ENCODE measurements at regions not wholly inside any gene's neighbourhood (a gene's known extent, or its start where the extent isn't known, plus 50 kb on each side); places are given as distances from the start of the nearest gene placed in this dataset.
"Not testable (repeated sequence)": the region's sequence is repeated elsewhere in the genome, so short reads cannot be mapped to it uniquely, and the experiment has no call there.

DNA sequence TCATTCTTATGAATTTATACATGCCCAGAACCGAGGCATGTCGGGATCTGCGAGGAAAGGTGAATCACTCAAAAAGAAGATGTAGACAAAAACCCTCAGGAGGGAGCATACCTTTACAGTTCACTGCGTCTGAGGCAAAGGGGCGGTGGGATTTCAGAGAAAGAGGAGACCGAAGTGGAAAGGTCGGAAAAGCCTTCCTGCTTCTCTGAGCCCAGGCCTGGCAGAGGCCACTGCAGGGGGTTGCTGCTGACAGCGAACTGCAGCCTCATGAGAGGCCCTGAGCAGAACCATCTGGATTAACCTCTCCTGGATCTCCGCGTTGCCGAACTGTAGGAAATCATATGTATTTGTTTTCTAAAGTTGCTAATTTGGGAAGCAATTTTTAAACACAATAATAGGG is 713.1 kb upstream of the SOX11 start:
- FAIRE-seq (no peak), DNase-seq (ENCODE audit: low read depth in 1 of 2, low spot score in 1 of 2) (no peak), ATAC-seq (no peak)
- TF ChIP-seq, protein P1, sequence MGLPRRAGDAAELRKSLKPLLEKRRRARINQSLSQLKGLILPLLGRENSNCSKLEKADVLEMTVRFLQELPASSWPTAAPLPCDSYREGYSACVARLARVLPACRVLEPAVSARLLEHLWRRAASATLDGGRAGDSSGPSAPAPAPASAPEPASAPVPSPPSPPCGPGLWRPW (IDR thresholded peaks at IDR 0.05), result no peak
- no peak for TF ChIP-seq KDM1A (IDR thresholded peaks at IDR 0.05; ENCODE audit: low read depth)
- no peak for TF ChIP-seq MAFK (IDR thresholded peaks at IDR 0.05; ENCODE audit: partially characterized antibody)
- TF ChIP-seq ZSCAN20 (CRISPR knock-in tag; IDR thresholded peaks at IDR 0.05), result no peak
- TF ChIP-seq HEYL (CRISPR knock-in tag; IDR thresholded peaks at IDR 0.05), result no peak
- no peak for TF ChIP-seq CHD2 (IDR thresholded peaks at IDR 0.05; ENCODE audit: low read length, partially characterized antibody)
- no peak for TF ChIP-seq MYC (IDR thresholded peaks at IDR 0.05; ENCODE audit: borderline replicate concordance, low read length)
- TF ChIP-seq HDAC2 (IDR thresholded peaks at IDR 0.05), result no peak
- no peak for TF ChIP-seq RARB (CRISPR knock-in tag; IDR thresholded peaks at IDR 0.05)
- TF ChIP-seq, protein P2, sequence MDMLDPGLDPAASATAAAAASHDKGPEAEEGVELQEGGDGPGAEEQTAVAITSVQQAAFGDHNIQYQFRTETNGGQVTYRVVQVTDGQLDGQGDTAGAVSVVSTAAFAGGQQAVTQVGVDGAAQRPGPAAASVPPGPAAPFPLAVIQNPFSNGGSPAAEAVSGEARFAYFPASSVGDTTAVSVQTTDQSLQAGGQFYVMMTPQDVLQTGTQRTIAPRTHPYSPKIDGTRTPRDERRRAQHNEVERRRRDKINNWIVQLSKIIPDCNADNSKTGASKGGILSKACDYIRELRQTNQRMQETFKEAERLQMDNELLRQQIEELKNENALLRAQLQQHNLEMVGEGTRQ (IDR thresholded peaks at IDR 0.05), result no peak
- no peak for TF ChIP-seq GATA3 (IDR thresholded peaks at IDR 0.05; ENCODE audit: borderline replicate concordance)
- no peak overlapping the region for H3K4me3 ChIP-seq
- H3K9me3 ChIP-seq, result peaks cover 9% of the 10 kb centered on the region; the same call in 2 of the 3 replicates
- H3K27ac ChIP-seq, result no peak overlapping the region
- WGBS (ENCODE audit: missing lambda C conversion rate), result 30% methylated on average over 11 of the region's 11 CpGs
- ChIA-PET CTCF (no interaction called here), POLR2A (no interaction called here)
- no peak overlapping the region for H3K4me2 ChIP-seq
- H3K4me1 ChIP-seq, result no peaks in the 10 kb centered on the region

DNA sequence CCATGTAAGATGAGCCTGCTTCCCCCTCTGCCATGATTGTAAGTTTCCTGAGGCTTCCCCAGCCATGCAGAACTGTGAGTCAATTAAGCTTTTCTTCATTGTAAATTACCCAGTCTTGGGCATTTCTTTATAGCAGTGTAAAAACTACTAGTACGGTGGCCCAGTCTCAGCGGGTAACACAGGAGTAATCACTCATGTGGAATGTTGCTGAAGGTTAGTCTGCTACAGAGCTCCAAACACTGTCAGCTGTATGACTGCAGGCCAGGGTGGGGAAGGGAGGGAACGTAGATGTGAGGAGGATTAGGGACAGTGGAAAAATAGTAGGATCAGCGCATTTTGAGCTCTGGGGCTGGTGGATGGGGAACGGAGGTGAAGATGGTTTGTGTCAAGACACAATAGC is 711.2 kb upstream of the SOX11 start:
- no peak for TF ChIP-seq ZFP36 (IDR thresholded peaks at IDR 0.05; ENCODE audit: borderline replicate concordance, partially characterized antibody)
- TF ChIP-seq, protein P2 (IDR thresholded peaks at IDR 0.05), result no peak
- TF ChIP-seq MAFK (IDR thresholded peaks at IDR 0.05; ENCODE audit: partially characterized antibody), result no peak
- no peak for TF ChIP-seq SMC3 (IDR thresholded peaks at IDR 0.05)
- no peak for TF ChIP-seq NPAS2 (CRISPR knock-in tag; IDR thresholded peaks at IDR 0.05; ENCODE audit: borderline replicate concordance)

DNA sequence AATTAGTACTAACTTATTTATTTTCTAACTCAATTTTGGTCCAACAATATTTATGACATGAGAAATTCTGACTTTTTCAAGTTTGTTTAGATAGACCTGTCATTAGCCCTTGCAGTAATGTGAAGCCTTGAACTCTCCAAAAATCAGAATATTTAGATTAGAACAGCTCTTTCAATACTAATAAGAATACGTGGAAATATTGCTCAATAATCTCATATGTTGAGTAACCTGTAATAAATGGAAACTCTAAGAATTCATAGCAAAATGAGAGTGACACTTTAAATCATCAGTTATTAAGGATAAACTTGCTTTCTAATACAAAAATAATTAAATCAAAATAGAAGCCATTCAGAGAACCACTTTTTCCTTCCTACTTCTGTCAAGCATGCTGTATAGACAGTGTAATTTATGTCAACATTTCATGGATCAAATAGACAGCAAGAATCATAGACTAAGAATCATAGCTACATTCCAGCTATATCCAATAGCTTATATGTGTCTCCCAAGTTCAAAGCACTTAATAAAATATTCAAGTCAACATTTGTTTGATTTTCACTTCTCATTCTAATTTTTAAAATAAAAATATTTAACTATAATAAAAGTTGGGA is 710.3 kb upstream of the SOX11 start:
- Histone ChIP-seq H3K27ac (no peak overlapping the region), H3K4me2 (no peak overlapping the region), H3K4me3 (no peak overlapping the region), H3K9me3 (peaks cover 11% of the 10 kb centered on the region; the same call in 2 of the 3 replicates), H3K4me1 (no peaks in the 10 kb centered on the region)
- ChIA-PET CTCF (interaction anchor here (0.9 kb wide), 1 partner anchor 12 kb away, joined by 3 read pairs; no protein-coding TSS in a partner anchor), POLR2A (no interaction called here)
- FAIRE-seq, result no peak
- no peak for DNase-seq (ENCODE audit: low read depth in 1 of 2, low spot score in 1 of 2)
- TF ChIP-seq, protein P3, sequence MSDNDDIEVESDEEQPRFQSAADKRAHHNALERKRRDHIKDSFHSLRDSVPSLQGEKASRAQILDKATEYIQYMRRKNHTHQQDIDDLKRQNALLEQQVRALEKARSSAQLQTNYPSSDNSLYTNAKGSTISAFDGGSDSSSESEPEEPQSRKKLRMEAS (IDR thresholded peaks at IDR 0.05), result no peak
- TF ChIP-seq ZFP36 (IDR thresholded peaks at IDR 0.05; ENCODE audit: borderline replicate concordance, partially characterized antibody) (no peak), MAFK (IDR thresholded peaks at IDR 0.05; ENCODE audit: partially characterized antibody) (no peak), BHLHE40 (IDR thresholded peaks at IDR 0.05; ENCODE audit: low read depth, low read length) (no peak), CHD4 (IDR thresholded peaks at IDR 0.05; ENCODE audit: borderline replicate concordance) (no peak), HDAC2 (IDR thresholded peaks at IDR 0.05) (no peak), RFX5 (IDR thresholded peaks at IDR 0.05) (no peak), JUN (IDR thresholded peaks at IDR 0.05) (no peak)
- TF ChIP-seq, protein P1 (IDR thresholded peaks at IDR 0.05), result no peak
- TF ChIP-seq, protein P4, sequence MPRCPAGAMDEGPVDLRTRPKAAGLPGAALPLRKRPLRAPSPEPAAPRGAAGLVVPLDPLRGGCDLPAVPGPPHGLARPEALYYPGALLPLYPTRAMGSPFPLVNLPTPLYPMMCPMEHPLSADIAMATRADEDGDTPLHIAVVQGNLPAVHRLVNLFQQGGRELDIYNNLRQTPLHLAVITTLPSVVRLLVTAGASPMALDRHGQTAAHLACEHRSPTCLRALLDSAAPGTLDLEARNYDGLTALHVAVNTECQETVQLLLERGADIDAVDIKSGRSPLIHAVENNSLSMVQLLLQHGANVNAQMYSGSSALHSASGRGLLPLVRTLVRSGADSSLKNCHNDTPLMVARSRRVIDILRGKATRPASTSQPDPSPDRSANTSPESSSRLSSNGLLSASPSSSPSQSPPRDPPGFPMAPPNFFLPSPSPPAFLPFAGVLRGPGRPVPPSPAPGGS (IDR thresholded peaks at IDR 0.05), result no peak
- WGBS (ENCODE audit: missing lambda C conversion rate), result 0% methylated on average over 1 of the region's 1 CpG
- no peak for ATAC-seq

More for the DNA sequence above, 711.2 kb upstream of the SOX11 start:
- FAIRE-seq, result no peak
- Histone ChIP-seq H3K9me3 (peaks cover 7% of the 10 kb centered on the region; the same call in 1 of the 3 replicates), H3K27ac (no peak overlapping the region), H3K4me2 (no peak overlapping the region), H3K4me3 (no peak overlapping the region), H3K4me1 (no peaks in the 10 kb centered on the region)
- no peak for DNase-seq (ENCODE audit: low read depth in 1 of 2, low spot score in 1 of 2)
- ChIA-PET POLR2A (no interaction called here), CTCF (interaction anchor here (0.9 to 1.6 kb wide), 2 partner anchors 13 to 15 kb away, joined by 3 to 4 read pairs; no protein-coding TSS in a partner anchor)
- no peak for ATAC-seq
- WGBS (ENCODE audit: missing lambda C conversion rate), result 19% methylated on average over 5 of the region's 5 CpGs

DNA sequence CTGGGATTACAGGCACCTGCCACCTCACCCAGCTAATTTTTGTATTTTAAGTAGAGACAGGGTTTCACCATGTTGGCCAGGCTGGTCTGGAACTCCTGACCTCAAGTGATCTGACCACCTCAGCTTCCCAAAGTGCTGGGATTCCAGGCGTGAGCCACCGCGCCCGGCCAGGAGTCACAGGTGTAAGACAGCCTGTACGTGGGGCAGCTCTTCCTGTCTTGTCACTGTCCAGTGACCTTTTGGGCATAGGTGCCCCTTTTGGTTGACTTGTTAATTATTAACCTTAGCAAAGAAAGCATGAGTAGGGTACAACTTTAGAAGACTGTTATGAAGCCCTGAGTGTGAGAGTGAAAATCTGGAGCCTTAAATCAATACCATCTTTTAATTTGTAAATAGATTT is 703.7 kb upstream of the SOX11 start:
- H3K4me3 ChIP-seq, POLR2A ChIA-PET: not testable (repeated sequence)

More for the DNA sequence above, 703.7 kb upstream of the SOX11 start:
- H3K4me2 ChIP-seq; H3K27ac ChIP-seq; DNase-seq (ENCODE audit: low read depth in 1 of 2, low spot score in 1 of 2); ATAC-seq; H3K4me1 ChIP-seq; FAIRE-seq; CTCF ChIA-PET: not testable (repeated sequence)
- peaks cover 19% of the 10 kb centered on the region; the same call in 2 of the 3 replicates for H3K9me3 ChIP-seq
- 11% methylated on average over 5 of the region's 5 CpGs for WGBS (ENCODE audit: missing lambda C conversion rate)
